ENCODE measurements at regions not wholly inside any gene's neighbourhood (a gene's known extent, or its start where the extent isn't known, plus 50 kb on each side); places are given as distances from the start of the nearest gene placed in this dataset.

GRCh38 chr14:30295980-30296379 lies 263.0 kb upstream of the G2E3 start:
- Histone ChIP-seq H3K36me3 (ENCODE audit: control insufficient read depth, insufficient read depth, low read length) (no peaks in the 10 kb centered on the region), H3K4me3 (ENCODE audit: low read length) (no peak overlapping the region), H3K4me1 (ENCODE audit: control insufficient read depth, insufficient read depth, low read length) (no peaks in the 10 kb centered on the region), H3K9me3 (ENCODE audit: control insufficient read depth, insufficient read depth, low read length) (no peaks in the 10 kb centered on the region), H3K27ac (ENCODE audit: low read length) (no peak overlapping the region), H3K27me3 (ENCODE audit: control insufficient read depth, insufficient read depth, low read length) (no peaks in the 10 kb centered on the region)
- no peak for DNase-seq (ENCODE audit: low read depth, low spot score)

DNA sequence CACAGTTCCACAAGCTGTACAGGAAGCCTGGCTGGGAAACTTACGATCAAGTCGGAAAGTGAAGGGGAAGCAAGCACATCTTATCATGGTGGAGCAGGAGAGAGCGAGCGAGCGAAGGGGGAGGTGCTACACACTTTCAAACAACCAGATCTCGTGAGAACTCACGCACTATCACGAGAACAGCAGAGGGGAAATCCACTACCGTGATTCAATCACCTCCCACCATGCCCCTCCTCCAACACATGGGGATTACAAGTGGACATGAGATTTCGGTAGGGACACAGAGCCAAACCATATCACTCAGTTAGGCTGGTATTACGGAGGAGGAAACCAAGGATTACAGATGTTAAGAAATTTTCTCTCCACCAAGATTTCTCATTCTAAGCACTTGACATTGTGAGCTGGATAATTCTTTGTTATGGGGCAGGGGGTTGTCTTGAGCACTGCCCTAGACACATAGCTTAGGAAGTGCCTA lies 262.0 kb upstream of the G2E3 start:
- H3K36me3 ChIP-seq (ENCODE audit: control insufficient read depth, insufficient read depth, low read length), result no peaks in the 10 kb centered on the region
- no peak overlapping the region for H3K27ac ChIP-seq (ENCODE audit: low read length)
- no peak for DNase-seq (ENCODE audit: low read depth, low spot score)
- no peaks in the 10 kb centered on the region for H3K27me3 ChIP-seq (ENCODE audit: control insufficient read depth, insufficient read depth, low read length)
- no peaks in the 10 kb centered on the region for H3K4me1 ChIP-seq (ENCODE audit: control insufficient read depth, insufficient read depth, low read length)
- WGBS (ENCODE audit: insufficient coverage, insufficient read length), result no CpG with 5 or more reads among the region's 11 CpGs
- no peak overlapping the region for H3K4me3 ChIP-seq (ENCODE audit: low read length)
- H3K9me3 ChIP-seq (ENCODE audit: control insufficient read depth, insufficient read depth, low read length), result no peaks in the 10 kb centered on the region

GRCh38 chr14:30297876-30298795 lies 260.8 kb upstream of the G2E3 start:
- Histone ChIP-seq H3K4me1 (ENCODE audit: control insufficient read depth, insufficient read depth, low read length) (no peaks in the 10 kb centered on the region), H3K36me3 (ENCODE audit: control insufficient read depth, insufficient read depth, low read length) (no peaks in the 10 kb centered on the region), H3K4me3 (ENCODE audit: low read length) (no peak overlapping the region), H3K27me3 (ENCODE audit: control insufficient read depth, insufficient read depth, low read length) (no peaks in the 10 kb centered on the region), H3K9me3 (ENCODE audit: control insufficient read depth, insufficient read depth, low read length) (no peaks in the 10 kb centered on the region), H3K27ac (ENCODE audit: low read length) (no peak overlapping the region)
- DNase-seq (ENCODE audit: low read depth, low spot score), result no peak
- no CpG with 5 or more reads among the region's 10 CpGs for WGBS (ENCODE audit: insufficient coverage, insufficient read length)

- no CpG with 5 or more reads among the region's 8 CpGs for WGBS (ENCODE audit: insufficient coverage, insufficient read length)
- H3K36me3 ChIP-seq (ENCODE audit: control insufficient read depth, insufficient read depth, low read length), result no peaks in the 10 kb centered on the region
- H3K27ac ChIP-seq (ENCODE audit: low read length), result no peak overlapping the region
- H3K9me3 ChIP-seq (ENCODE audit: control insufficient read depth, insufficient read depth, low read length), result no peaks in the 10 kb centered on the region
- no peaks in the 10 kb centered on the region for H3K27me3 ChIP-seq (ENCODE audit: control insufficient read depth, insufficient read depth, low read length)
- no peaks in the 10 kb centered on the region for H3K4me1 ChIP-seq (ENCODE audit: control insufficient read depth, insufficient read depth, low read length)
- H3K4me3 ChIP-seq (ENCODE audit: low read length), result no peak overlapping the region
- DNase-seq (ENCODE audit: low read depth, low spot score), result no peak
Measured at GRCh38 chr14:30299915-30300314, 259.0 kb upstream of the G2E3 start.

- H3K4me1 ChIP-seq (ENCODE audit: control insufficient read depth, insufficient read depth, low read length), result no peaks in the 10 kb centered on the region
- no peaks in the 10 kb centered on the region for H3K36me3 ChIP-seq (ENCODE audit: control insufficient read depth, insufficient read depth, low read length)
- H3K27ac ChIP-seq (ENCODE audit: low read length), result no peak overlapping the region
- DNase-seq (ENCODE audit: low read depth, low spot score), result no peak
- no peaks in the 10 kb centered on the region for H3K9me3 ChIP-seq (ENCODE audit: control insufficient read depth, insufficient read depth, low read length)
- WGBS (ENCODE audit: insufficient coverage, insufficient read length), result no CpG with 5 or more reads among the region's 1 CpG
- H3K4me3 ChIP-seq (ENCODE audit: low read length), result no peak overlapping the region
- no peaks in the 10 kb centered on the region for H3K27me3 ChIP-seq (ENCODE audit: control insufficient read depth, insufficient read depth, low read length)
Measured at GRCh38 chr14:30303350-30303749, 255.6 kb upstream of the G2E3 start.

- Histone ChIP-seq H3K27me3 (ENCODE audit: control insufficient read depth, insufficient read depth, low read length) (no peaks in the 10 kb centered on the region), H3K9me3 (ENCODE audit: control insufficient read depth, insufficient read depth, low read length) (no peaks in the 10 kb centered on the region), H3K4me1 (ENCODE audit: control insufficient read depth, insufficient read depth, low read length) (no peaks in the 10 kb centered on the region), H3K4me3 (ENCODE audit: low read length) (no peak overlapping the region), H3K36me3 (ENCODE audit: control insufficient read depth, insufficient read depth, low read length) (no peaks in the 10 kb centered on the region), H3K27ac (ENCODE audit: low read length) (no peak overlapping the region)
- no peak for DNase-seq (ENCODE audit: low read depth, low spot score)
- no CpG with 5 or more reads among the region's 1 CpG for WGBS (ENCODE audit: insufficient coverage, insufficient read length)
Measured at GRCh38 chr14:30305346-30305745, 253.6 kb upstream of the G2E3 start.

DNA sequence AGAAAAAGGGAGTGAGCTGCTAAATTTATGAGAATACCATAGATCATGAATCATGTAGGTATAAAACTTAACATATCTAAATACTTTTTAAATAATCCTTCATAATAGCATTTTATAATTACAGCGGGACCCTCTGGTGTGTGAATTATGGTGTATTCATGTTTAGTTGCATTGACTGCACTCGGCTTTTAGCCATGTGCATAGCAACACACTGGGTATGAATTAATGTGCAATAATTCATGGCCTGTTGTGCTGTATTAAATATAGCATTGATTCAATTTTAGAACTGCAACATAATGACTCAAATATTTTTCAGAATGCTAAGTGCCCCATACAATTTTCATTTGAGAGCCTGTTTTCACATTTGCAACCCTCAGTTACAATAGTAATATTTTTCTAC lies 249.6 kb upstream of the G2E3 start:
- Histone ChIP-seq H3K4me3 (ENCODE audit: low read length) (no peak overlapping the region), H3K4me1 (ENCODE audit: control insufficient read depth, insufficient read depth, low read length) (no peaks in the 10 kb centered on the region), H3K36me3 (ENCODE audit: control insufficient read depth, insufficient read depth, low read length) (no peaks in the 10 kb centered on the region), H3K27me3 (ENCODE audit: control insufficient read depth, insufficient read depth, low read length) (no peaks in the 10 kb centered on the region), H3K9me3 (ENCODE audit: control insufficient read depth, insufficient read depth, low read length) (no peaks in the 10 kb centered on the region), H3K27ac (ENCODE audit: low read length) (no peak overlapping the region)
- no peak for DNase-seq (ENCODE audit: low read depth, low spot score)
- WGBS (ENCODE audit: insufficient coverage, insufficient read length), result no CpG with 5 or more reads among the region's 2 CpGs

- H3K4me1 ChIP-seq (ENCODE audit: control insufficient read depth, insufficient read depth, low read length), result no peaks in the 10 kb centered on the region
- H3K27ac ChIP-seq (ENCODE audit: low read length), result no peak overlapping the region
- no peak overlapping the region for H3K4me3 ChIP-seq (ENCODE audit: low read length)
- no peak for DNase-seq (ENCODE audit: low read depth, low spot score)
- no peaks in the 10 kb centered on the region for H3K27me3 ChIP-seq (ENCODE audit: control insufficient read depth, insufficient read depth, low read length)
- H3K36me3 ChIP-seq (ENCODE audit: control insufficient read depth, insufficient read depth, low read length), result no peaks in the 10 kb centered on the region
- no peaks in the 10 kb centered on the region for H3K9me3 ChIP-seq (ENCODE audit: control insufficient read depth, insufficient read depth, low read length)
- no CpG with 5 or more reads among the region's 1 CpG for WGBS (ENCODE audit: insufficient coverage, insufficient read length)
Measured at GRCh38 chr14:30312214-30312613, 246.7 kb upstream of the G2E3 start.

DNA sequence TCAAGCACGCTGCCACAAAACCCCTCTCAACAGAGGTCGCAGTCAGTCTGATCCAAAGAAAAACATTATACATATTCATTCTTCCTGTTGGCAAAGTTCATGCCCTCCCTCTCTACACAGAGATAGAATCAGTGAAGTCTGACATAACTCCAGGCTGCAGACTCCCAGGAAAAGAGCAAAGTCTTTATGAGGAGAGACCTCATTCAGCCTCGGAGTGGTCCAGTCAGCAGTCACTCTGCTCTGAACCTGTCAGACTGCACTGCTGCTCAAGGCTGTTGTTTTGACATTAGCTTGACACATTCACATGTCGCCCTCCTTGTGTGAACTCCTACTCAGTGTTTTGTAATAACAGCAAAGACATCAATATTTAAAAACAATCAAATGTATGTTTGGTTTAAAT lies 241.2 kb upstream of the G2E3 start:
- Histone ChIP-seq H3K9me3 (ENCODE audit: control insufficient read depth, insufficient read depth, low read length) (no peaks in the 10 kb centered on the region), H3K27me3 (ENCODE audit: control insufficient read depth, insufficient read depth, low read length) (no peaks in the 10 kb centered on the region), H3K4me3 (ENCODE audit: low read length) (no peak overlapping the region), H3K36me3 (ENCODE audit: control insufficient read depth, insufficient read depth, low read length) (no peaks in the 10 kb centered on the region), H3K4me1 (ENCODE audit: control insufficient read depth, insufficient read depth, low read length) (no peaks in the 10 kb centered on the region), H3K27ac (ENCODE audit: low read length) (no peak overlapping the region)
- no CpG with 5 or more reads among the region's 4 CpGs for WGBS (ENCODE audit: insufficient coverage, insufficient read length)
- DNase-seq (ENCODE audit: low read depth, low spot score), result no peak

DNA sequence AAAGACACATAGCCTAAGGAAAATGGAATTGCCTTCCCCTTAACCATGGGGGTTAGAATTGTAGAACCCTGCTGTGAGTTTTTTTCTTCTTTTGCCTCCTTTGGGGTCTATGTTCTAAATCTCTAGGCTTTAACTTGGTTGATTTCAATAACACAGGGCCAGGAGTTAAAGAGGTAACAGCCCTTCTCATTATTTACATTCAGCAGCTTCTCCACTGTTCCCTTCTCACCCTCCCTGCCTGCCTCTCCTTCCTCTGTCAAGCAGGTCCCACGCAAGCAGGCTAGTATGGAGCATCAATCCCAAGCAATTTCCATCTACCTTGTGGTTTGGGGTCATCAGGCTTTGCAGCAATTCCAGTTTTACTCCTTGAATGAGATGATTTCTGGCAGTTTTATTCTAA lies 236.1 kb upstream of the G2E3 start:
- no peak overlapping the region for H3K4me3 ChIP-seq (ENCODE audit: low read length)

GRCh38 chr14:30330033-30330432 lies 228.9 kb upstream of the G2E3 start:
- no peaks in the 10 kb centered on the region for H3K36me3 ChIP-seq (ENCODE audit: control insufficient read depth, insufficient read depth, low read length)
- H3K27ac ChIP-seq (ENCODE audit: low read length), result no peak overlapping the region
- H3K4me3 ChIP-seq (ENCODE audit: low read length), result no peak overlapping the region
- whole genome bisulfite sequencing (ENCODE audit: insufficient coverage, insufficient read length), result no CpG with 5 or more reads among the region's 6 CpGs
- H3K9me3 ChIP-seq (ENCODE audit: control insufficient read depth, insufficient read depth, low read length), result no peaks in the 10 kb centered on the region
- H3K27me3 ChIP-seq (ENCODE audit: control insufficient read depth, insufficient read depth, low read length), result no peaks in the 10 kb centered on the region
- H3K4me1 ChIP-seq (ENCODE audit: control insufficient read depth, insufficient read depth, low read length), result no peaks in the 10 kb centered on the region
- no peak for DNase-seq (ENCODE audit: low read depth, low spot score)

More for the DNA sequence above, 236.1 kb upstream of the G2E3 start:
- no peaks in the 10 kb centered on the region for H3K4me1 ChIP-seq (ENCODE audit: control insufficient read depth, insufficient read depth, low read length)
- H3K36me3 ChIP-seq (ENCODE audit: control insufficient read depth, insufficient read depth, low read length), result no peaks in the 10 kb centered on the region
- no peak for DNase-seq (ENCODE audit: low read depth, low spot score)
- H3K27me3 ChIP-seq (ENCODE audit: control insufficient read depth, insufficient read depth, low read length), result no peaks in the 10 kb centered on the region
- WGBS (ENCODE audit: insufficient coverage, insufficient read length), result no CpG with 5 or more reads among the region's 1 CpG
- no peak overlapping the region for H3K27ac ChIP-seq (ENCODE audit: low read length)
- H3K9me3 ChIP-seq (ENCODE audit: control insufficient read depth, insufficient read depth, low read length), result no peaks in the 10 kb centered on the region
